ENCODE measurements at regions not wholly inside any gene's neighbourhood (a gene's known extent, or its start where the extent isn't known, plus 50 kb on each side); places are given as distances from the start of the nearest gene placed in this dataset.

- intact Hi-C loops (cut with micrococcal nuclease) = no loop called here
These were observed 80.9 kb upstream of the DPYD start for GRCh38 chr1:98001764-98002163.

- intact Hi-C loops (cut with micrococcal nuclease) = no loop called here
These were observed 78.5 kb upstream of the DPYD start for GRCh38 chr1:97999320-97999719.

GRCh38 chr1:97996880-97997279 lies 76.0 kb upstream of the DPYD start:
- intact Hi-C loops (cut with micrococcal nuclease) = no loop called here

- intact Hi-C loops (cut with micrococcal nuclease) = no loop called here
These were observed 68.4 kb upstream of the DPYD start for GRCh38 chr1:97989094-97989680.

GRCh38 chr1:97986041-97987005 lies 65.5 kb upstream of the DPYD start:
- intact Hi-C loops (cut with micrococcal nuclease) = no loop called here

- intact Hi-C loops (cut with micrococcal nuclease) = no loop called here
These were observed 62.3 kb upstream of the DPYD start for GRCh38 chr1:97983126-97983525.

GRCh38 chr1:97980530-97980929 lies 59.7 kb upstream of the DPYD start:
- intact Hi-C loops (cut with micrococcal nuclease) = no loop called here

- intact Hi-C loops (cut with micrococcal nuclease) = no loop called here
These were observed 56.0 kb upstream of the DPYD start for GRCh38 chr1:97976801-97977200.

Measured in T-helper 1 cell treated with Interleukin-12 subunit alpha and Interleukin-12 subunit beta and Interleukin-4 antibody, amounts not matched to agents 30 ng/mL and 1 ng/mL, for 36 hours (primary cell).